ENCODE measurements at regions not wholly inside any gene's neighbourhood (a gene's known extent, or its start where the extent isn't known, plus 50 kb on each side); places are given as distances from the start of the nearest gene placed in this dataset.

DNA sequence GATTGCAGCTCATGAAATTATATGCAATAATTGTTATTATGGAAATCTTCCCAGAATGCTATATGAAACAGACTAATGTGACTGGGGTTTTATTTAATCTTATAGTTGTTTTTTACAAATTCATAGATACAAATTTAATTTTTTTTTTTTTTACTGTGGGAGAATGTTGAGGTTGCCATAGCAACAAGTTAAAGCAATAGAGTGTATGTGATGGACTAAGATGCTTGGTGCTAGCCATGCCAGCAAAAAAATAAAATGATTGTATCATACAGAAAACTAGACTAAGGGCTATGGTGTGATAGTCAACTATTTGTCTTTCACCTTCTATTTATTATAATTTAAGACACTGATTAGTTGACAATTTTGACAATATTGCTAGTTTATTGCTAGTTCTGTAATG is 163.2 kb upstream of the BLID start:
- Mint-ChIP-seq H3K4me3 (no peak overlapping the region), H3K27ac (no peak overlapping the region), H3K4me1 (no peaks in the 10 kb centered on the region), H3K27me3 (peaks cover 7% of the 10 kb centered on the region), H3K9me3 (no peaks in the 10 kb centered on the region)
- no peak for DNase-seq
- ATAC-seq: no peak

DNA sequence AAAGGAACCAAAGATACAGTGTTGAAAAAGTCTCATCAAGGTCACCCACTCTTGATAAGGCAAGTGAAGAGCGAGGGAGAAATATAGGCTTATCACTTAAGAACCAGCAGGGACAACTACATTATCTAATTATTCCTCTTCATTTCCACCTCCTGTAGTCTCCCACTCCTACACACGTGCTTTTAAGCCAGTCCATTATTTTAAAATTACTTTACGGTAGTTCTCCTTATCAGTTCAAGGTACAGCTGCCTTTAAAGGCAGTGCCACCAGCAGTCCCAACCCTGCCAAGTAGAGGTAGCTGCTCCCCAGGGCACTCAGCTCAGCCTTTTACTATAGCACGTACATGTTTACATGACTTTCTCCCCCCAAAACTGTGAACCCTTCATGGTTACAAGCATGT is 161.5 kb upstream of the BLID start:
- Mint-ChIP-seq H3K27me3 (peaks cover 7% of the 10 kb centered on the region), H3K4me1 (no peaks in the 10 kb centered on the region), H3K27ac (no peak overlapping the region), H3K9me3 (no peaks in the 10 kb centered on the region), H3K4me3 (no peak overlapping the region)
- DNase-seq (no peak), ATAC-seq (no peak)

DNA sequence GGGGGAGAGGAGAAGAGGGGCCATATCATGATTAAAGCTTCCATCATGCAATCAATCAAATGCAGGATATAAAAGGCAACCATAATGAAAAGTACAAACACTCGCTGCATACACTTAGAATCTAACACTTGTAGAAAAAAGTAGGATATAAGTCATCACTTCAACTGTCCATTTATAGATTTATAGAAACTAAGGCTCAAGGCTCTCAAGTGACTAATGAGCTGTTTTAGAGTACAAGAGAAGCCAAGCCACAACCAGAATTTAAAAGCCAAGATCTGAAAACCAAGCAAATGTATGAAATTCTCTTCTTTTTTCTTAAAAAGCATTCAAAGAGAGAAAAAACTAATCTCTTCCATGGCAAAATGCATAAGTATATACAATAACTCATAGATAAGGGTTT is 160.2 kb upstream of the BLID start:
- ATAC-seq (no peak), DNase-seq (no peak)
- Mint-ChIP-seq H3K27me3 (peaks cover 7% of the 10 kb centered on the region), H3K27ac (no peak overlapping the region), H3K4me3 (no peak overlapping the region), H3K4me1 (no peaks in the 10 kb centered on the region), H3K9me3 (no peaks in the 10 kb centered on the region)

DNA sequence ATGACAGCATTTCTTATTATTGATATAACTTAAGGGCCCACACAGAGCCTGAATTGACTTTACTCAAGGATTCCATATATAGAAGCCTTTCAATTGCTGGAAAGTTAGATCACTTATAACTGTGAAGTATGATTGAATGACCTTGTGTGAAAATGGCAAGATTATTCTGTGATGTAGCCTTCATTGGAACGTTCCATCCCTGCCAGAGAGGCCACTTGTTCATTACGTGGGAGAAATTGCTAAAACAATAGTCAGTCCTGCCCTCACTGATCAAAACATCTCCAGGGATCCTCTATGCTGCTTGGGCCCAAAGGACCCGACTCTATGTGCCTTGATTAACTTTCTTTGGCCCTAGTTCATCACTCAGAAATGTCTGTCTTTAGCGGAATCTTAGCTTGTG is 159.5 kb upstream of the BLID start:
- Mint-ChIP-seq H3K27ac (no peak overlapping the region), H3K27me3 (peaks cover 12% of the 10 kb centered on the region), H3K9me3 (no peaks in the 10 kb centered on the region), H3K4me3 (no peak overlapping the region), H3K4me1 (no peaks in the 10 kb centered on the region)
- DNase-seq (no peak), ATAC-seq (no peak)

DNA sequence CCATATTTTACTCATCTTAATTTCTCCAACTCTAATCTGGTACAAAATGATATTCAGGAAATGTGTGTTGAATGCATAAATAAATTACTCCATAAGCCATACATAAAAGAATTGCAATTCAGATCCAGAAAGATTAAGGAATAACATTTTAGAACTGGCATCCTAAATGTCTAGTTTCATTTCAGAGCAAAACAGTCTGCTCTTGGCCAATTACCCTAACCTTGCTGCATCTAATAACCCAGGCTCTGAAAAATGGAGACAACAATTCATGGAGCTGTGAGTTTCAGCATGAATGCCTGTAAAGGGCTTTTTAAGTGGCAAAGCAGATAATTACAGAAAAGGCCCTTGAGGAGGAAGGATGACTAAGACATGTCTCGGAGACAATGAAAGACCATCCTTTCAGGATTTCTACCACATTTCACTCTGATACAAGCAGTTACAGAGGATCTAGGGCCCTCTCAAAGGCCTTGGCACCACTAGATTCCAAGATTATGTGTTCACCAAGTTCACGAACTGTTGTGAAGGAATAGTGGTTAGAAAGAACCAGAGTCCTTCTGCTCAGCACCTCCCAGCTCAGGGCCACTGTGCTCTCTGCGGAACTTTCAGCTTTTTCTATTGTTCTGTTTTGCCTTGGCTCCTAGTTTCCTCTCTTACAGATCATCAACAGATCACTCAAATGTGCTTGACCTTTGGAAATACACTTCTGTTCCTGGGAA is 157.6 kb upstream of the BLID start:
- Mint-ChIP-seq H3K27me3 (peaks cover 5% of the 10 kb centered on the region), H3K4me1 (no peaks in the 10 kb centered on the region), H3K27ac (no peak overlapping the region), H3K4me3 (no peak overlapping the region), H3K9me3 (no peaks in the 10 kb centered on the region)
- DNase-seq (no peak), ATAC-seq (no peak)

DNA sequence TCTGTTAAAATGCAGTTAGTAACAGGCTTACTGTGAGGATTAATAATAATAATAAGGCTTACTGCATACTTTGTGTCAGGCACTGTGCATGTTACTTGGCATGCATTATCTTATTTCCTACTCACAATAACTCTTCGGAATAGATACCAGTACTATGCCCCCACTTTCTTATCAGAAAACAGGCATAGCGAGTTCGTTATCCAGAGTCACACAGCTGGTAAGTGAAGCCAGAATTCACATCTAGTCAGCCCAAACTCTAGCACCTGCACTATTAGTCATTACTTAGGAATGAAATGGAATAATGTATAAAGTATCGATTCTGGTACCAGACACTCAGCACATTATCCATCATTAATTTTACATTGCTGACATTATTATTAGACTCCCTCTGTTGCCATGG is 155.7 kb upstream of the BLID start:
- Mint-ChIP-seq H3K4me3 (no peak overlapping the region), H3K27me3 (peaks cover 5% of the 10 kb centered on the region), H3K9me3 (no peaks in the 10 kb centered on the region), H3K27ac (no peak overlapping the region), H3K4me1 (no peaks in the 10 kb centered on the region)
- no peak for DNase-seq
- no peak for ATAC-seq

DNA sequence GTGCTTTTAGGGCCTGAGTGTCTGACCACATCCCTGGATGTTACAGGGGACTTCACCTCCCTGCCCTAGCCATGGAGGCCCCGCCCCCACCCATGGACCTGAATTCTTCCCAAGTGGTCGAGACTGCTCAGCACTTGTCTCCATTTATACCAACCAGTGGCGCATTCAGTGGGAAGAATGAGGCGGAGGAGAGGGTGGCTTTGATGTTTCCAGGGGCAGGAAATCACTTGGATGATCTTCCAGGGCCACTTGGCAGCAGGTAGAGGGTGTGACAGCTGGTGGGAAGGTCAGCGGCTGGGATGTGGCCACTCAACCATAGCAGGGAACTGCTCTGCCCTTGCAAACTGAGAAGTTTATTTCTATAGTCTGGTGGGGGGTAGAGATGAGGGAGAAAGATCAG is 155.1 kb upstream of the BLID start:
- no peaks in the 10 kb centered on the region for H3K9me3 Mint-ChIP-seq
- no peak overlapping the region for H3K4me3 Mint-ChIP-seq
- H3K4me1 Mint-ChIP-seq: no peaks in the 10 kb centered on the region
- no peak overlapping the region for H3K27ac Mint-ChIP-seq
- DNase-seq (no peak), ATAC-seq (no peak)
- H3K27me3 Mint-ChIP-seq: peaks cover 5% of the 10 kb centered on the region

DNA sequence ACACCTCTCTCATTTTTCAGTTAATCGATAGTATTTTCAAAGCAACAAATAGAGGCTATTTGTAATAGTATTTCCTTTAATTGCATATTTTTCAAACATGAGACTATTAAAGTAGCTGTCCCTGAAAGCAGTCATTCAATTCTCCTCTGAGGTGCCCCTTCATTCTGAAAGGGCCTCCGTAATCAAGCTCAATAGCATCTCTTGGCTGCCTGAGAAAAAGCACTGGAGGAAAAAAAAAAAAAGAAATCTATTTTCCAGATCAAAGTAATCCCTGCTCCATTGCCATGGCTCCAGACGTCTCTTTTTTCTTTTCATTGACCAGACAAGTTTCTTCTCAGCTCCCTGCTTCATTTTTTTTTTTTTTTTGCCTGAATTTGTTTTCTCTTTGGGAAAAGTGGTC is 154.5 kb upstream of the BLID start:
- Mint-ChIP-seq H3K4me1 (no peaks in the 10 kb centered on the region), H3K4me3 (no peak overlapping the region), H3K27ac (no peak overlapping the region), H3K27me3 (peaks cover 5% of the 10 kb centered on the region), H3K9me3 (no peaks in the 10 kb centered on the region)
- DNase-seq (no peak), ATAC-seq (no peak)

DNA sequence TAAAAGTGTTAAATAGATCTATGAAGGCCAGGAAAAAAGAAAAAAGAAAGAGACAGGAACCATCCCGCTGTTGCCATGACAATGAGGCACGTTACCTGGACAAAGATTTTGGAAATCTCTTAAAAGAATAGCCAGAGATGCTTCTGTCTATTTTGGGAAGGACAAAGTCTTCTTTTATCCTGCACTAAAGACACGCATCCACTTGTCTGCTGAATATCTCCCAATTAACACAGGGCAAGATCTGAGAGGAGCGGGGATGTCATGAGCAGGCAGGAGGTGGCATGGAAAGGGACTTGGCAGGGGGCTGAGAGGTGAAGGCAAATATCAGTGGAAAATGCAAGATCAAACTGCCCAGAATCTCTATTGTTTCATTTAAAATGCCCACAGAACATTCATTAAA is 153.8 kb upstream of the BLID start:
- Mint-ChIP-seq H3K27ac (no peak overlapping the region), H3K9me3 (no peaks in the 10 kb centered on the region), H3K4me3 (no peak overlapping the region)

DNA sequence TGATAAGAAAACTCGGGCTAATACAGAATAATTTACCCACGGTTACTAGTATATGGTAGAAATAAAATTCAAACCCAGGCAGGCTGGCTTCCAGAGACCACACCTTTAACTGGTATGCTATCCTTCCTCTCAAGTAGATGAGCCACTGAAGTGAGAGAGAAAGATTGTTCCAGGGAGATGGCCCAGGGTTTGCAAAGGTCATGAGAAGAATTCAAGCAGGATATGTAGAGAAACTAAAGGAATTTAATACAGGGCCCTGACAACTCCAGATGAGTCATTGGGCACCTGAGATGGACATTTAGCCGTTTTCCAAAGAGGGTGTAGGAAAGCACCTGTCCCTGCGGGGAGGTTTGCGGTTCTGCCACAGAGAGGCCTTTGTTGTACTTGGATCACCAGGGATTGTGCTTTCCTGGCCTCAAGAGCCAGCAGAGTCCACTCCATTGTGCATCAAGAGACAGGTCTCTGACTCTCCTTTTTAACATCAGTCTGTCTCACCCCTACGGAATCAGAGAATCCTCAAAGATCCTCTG is 152.7 kb upstream of the BLID start:
- H3K9me3 Mint-ChIP-seq: no peaks in the 10 kb centered on the region
- peaks cover 5% of the 10 kb centered on the region for H3K27me3 Mint-ChIP-seq
- ATAC-seq (no peak), DNase-seq (no peak)
- H3K4me1 Mint-ChIP-seq: no peaks in the 10 kb centered on the region
- no peak overlapping the region for H3K4me3 Mint-ChIP-seq
- no peak overlapping the region for H3K27ac Mint-ChIP-seq

More for the DNA sequence above, 153.8 kb upstream of the BLID start:
- Mint-ChIP-seq H3K4me1 (no peaks in the 10 kb centered on the region), H3K27me3 (peaks cover 5% of the 10 kb centered on the region)
- DNase-seq (no peak), ATAC-seq (no peak)

DNA sequence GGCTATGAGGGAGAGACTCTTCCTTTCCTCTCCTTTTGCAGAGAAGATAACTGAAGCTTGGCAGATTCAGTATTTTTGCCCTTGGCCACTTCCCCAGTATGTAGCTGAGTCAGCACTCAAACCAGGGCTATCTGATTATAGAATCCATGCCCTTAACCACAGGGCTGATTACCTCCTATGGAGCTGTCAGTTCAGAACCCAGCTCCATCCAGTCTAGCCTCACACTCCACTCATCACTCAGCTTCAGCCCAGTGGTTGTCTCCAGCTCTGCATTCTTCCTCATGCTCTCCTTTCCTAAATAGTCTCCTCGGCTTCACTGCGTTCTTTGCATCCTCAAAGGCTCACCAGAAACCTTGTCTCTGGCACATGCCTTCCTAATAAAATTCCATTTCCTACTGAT is 151.6 kb upstream of the BLID start:
- peaks cover 5% of the 10 kb centered on the region for H3K27me3 Mint-ChIP-seq
- DNase-seq: no peak

DNA sequence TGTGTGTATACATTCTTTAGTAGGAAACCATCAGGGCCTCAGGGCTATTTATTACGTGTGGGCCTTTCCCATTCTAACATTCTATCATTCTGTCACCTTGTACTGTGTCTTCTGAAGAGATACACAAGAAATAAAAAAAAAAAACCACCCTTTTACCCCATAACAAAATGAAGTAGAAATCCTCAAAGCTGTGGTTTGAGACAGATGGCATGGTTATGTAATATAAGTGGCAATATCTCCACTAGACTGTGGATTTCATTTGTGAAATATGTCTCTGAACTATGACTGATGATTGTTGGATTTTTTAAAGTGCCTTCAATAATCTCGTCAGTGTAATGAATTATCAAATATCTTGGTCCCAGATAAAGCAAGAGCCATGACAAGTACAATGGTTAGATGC is 150.0 kb upstream of the BLID start:
- ATAC-seq: no peak
- peaks cover 4% of the 10 kb centered on the region for H3K27me3 Mint-ChIP-seq

More for the DNA sequence above, 151.6 kb upstream of the BLID start:
- Mint-ChIP-seq H3K27ac (no peak overlapping the region), H3K9me3 (no peaks in the 10 kb centered on the region), H3K4me3 (no peak overlapping the region), H3K4me1 (no peaks in the 10 kb centered on the region)
- no peak for ATAC-seq

DNA sequence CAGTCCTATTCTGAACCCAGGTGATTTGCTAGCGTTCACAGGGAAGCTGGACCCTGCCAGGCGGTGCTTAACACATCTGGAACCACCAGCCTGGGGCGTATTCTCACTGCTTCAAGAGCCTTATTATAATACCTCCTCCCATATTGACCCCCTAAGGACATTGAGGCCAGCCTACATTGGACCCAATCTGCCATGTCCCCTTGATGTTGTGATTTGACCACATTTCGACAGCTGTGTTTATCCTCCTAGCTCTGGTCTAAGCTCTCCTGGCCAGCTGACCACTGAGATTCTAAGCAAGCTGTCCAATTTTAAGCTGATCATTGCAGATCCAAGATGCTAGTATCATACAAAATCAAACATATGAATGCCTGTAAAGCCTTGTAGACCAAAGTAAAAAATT is 148.1 kb upstream of the BLID start:
- H3K4me3 Mint-ChIP-seq: no peak overlapping the region
- no peaks in the 10 kb centered on the region for H3K4me1 Mint-ChIP-seq
- DNase-seq: no peak
- H3K9me3 Mint-ChIP-seq: no peaks in the 10 kb centered on the region
- ATAC-seq: no peak
- H3K27ac Mint-ChIP-seq: no peak overlapping the region
- no peaks in the 10 kb centered on the region for H3K27me3 Mint-ChIP-seq

More for the DNA sequence above, 150.0 kb upstream of the BLID start:
- H3K4me3 Mint-ChIP-seq: no peak overlapping the region
- no peak for DNase-seq
- H3K27ac Mint-ChIP-seq: no peak overlapping the region
- H3K9me3 Mint-ChIP-seq: no peaks in the 10 kb centered on the region
- no peaks in the 10 kb centered on the region for H3K4me1 Mint-ChIP-seq

DNA sequence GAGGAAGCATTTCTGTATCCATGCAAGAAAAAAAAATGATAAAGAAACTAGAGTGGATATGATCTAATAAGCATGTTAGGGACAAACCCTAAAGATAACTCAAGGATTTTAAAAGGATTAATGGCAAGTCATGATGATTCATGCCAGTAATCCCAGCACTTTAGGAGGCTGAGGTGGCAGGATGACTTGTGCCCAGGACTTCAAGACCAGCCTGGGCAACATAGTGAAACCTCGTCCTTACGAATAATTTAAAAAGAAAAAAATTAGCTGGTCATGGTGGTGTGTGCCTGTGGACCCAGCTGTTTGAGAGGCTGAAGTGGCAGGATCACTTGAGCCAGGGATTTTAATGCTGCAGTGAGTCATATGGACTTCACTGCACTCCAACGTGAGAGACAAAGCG is 145.5 kb upstream of the BLID start:
- ATAC-seq (no peak), DNase-seq (no peak)
- Mint-ChIP-seq H3K27ac (no peak overlapping the region), H3K9me3 (no peaks in the 10 kb centered on the region), H3K4me3 (no peak overlapping the region), H3K4me1 (no peaks in the 10 kb centered on the region), H3K27me3 (no peaks in the 10 kb centered on the region)

DNA sequence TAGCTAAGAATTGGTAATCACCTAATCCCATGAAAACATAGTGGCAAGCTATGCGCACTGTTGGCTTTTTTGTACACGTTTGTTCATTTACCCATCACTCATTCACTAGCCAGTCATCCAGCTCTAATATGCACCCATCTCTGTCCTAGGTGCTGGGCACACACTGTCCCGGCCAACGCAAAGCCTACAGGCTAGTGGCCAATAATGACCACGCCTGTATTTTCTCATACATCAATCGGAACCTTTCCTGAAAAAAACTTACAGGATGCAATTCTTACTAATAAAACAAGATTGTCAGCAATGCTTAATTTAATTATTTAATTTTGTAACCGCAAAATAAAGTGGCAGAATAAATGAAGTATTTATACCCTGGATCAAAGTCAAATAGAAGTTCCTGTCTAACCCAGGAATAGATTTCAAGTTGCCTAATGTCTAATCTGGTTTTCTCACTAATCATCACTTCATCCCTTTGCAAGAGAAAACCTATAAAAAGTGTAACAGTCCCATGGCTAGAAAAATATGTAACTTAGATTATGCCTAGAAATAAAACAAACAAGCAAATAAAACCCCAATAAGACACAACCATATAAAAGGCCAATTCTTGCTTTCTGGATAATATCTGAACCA is 143.3 kb upstream of the BLID start:
- ATAC-seq: no peak
- no peak overlapping the region for H3K4me3 Mint-ChIP-seq
- H3K27me3 Mint-ChIP-seq: no peaks in the 10 kb centered on the region
- no peak for DNase-seq
- no peaks in the 10 kb centered on the region for H3K4me1 Mint-ChIP-seq
- no peak overlapping the region for H3K27ac Mint-ChIP-seq
- H3K9me3 Mint-ChIP-seq: no peaks in the 10 kb centered on the region

DNA sequence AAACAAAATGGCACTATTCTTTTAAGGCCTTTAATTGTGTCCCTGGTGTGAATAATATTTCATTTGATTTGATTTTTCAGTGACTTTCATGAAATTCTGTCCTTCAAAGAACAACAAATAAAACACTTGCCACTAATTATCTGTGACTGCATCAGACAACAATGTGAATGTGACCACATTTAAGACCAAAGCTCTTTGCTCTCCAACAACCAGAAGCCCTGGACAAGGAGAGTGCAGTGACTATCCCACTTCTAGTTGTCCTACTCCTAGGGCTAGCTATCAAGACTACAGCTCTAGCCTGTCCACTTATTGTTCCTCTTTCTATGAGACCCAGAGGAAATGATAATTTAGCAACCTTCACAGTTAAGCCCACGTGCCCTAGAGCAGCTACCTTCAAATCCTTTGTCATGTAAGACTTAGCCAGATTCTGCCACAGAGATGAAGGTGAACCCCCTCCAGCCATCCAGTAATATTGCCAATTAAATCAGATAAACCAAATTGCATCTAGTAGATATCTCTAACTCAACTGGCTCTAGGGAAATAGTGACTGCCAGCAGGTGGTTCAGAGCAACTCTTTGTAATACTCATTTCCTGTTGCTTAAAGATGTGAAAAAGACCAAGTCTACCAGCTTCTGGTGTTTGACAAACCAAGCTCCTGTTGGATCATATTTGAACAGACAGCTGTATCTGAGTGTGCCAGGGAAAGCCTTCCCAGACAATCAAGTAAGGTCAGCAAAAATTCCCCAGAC is 142.6 kb upstream of the BLID start:
- no peaks in the 10 kb centered on the region for H3K27me3 Mint-ChIP-seq
- H3K4me3 Mint-ChIP-seq: no peak overlapping the region
- ATAC-seq: no peak
- no peaks in the 10 kb centered on the region for H3K9me3 Mint-ChIP-seq
- no peaks in the 10 kb centered on the region for H3K4me1 Mint-ChIP-seq
- DNase-seq: no peak
- H3K27ac Mint-ChIP-seq: no peak overlapping the region

Measured in stimulated activated naive CD8-positive, alpha-beta T cell treated with anti-CD3 and anti-CD28 coated beads, Interleukin-15, amount 100 ng/mL, for 72 hours (primary cell).